ENCODE measurements at regions not wholly inside any gene's neighbourhood (a gene's known extent, or its start where the extent isn't known, plus 50 kb on each side); places are given as distances from the start of the nearest gene placed in this dataset.

- no peak for DNase-seq
These were observed 58.1 kb upstream of the KIAA1217 start for GRCh38 chr10:24150853-24151252.

- no peak for DNase-seq
These were observed 56.7 kb upstream of the KIAA1217 start for GRCh38 chr10:24152270-24152669.

- no peak for DNase-seq
These were observed 55.9 kb upstream of the KIAA1217 start for GRCh38 chr10:24153031-24153430.

GRCh38 chr10:24153537-24153936, 55.4 kb upstream of the KIAA1217 start:
- no peak for DNase-seq

GRCh38 chr10:24156686-24157085, 52.3 kb upstream of the KIAA1217 start:
- DNase-seq, result no peak

GRCh38 chr10:24157567-24157966, 51.4 kb upstream of the KIAA1217 start:
- DNase-seq, result no peak

Data from RPMI8226 (cell line).